ENCODE measurements at regions not wholly inside any gene's neighbourhood (a gene's known extent, or its start where the extent isn't known, plus 50 kb on each side); places are given as distances from the start of the nearest gene placed in this dataset.
"Not testable (repeated sequence)": the region's sequence is repeated elsewhere in the genome, so short reads cannot be mapped to it uniquely, and the experiment has no call there.

DNA sequence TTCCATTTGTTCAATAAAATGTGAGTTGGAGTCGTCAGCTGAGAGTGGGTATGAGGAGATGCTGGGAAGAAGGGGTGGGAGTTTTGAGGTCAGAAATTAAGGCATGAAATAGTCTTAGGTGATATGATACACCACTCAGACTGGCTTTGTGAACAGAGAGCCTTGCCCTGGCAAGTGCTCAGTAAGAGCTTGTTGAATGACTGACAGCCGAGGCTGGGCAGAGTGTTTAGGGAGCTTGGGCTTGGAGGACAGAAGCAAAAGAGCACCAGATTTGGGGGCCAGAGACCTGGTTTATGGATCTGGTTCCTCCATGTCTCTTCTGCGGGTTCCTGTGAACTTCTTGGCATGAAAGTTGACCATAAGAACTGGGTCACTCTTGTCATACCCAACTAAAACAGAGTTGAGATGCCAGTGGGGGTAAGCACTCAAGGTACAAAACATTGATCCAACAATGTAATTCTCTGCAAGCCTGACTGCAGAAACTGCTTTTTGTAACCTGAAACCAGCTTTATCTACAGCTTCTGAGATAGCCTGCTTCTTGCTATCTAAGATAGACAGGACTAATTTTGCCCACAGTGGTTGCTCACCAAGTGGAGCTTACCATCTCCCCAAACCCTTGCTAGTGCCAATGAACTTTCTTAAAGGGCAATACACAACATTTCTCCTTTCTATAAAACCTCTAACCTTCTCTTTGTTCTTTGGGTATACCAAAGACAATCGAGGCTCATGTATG is 126.4 kb downstream of the TENT5C start:
- no peak overlapping the region for H3K27ac ChIP-seq
- TF ChIP-seq ZFX (IDR thresholded peaks at IDR 0.05), result no peak
- TF ChIP-seq CTCF (conservative IDR thresholded peaks at IDR 0.05), result no peak

DNA sequence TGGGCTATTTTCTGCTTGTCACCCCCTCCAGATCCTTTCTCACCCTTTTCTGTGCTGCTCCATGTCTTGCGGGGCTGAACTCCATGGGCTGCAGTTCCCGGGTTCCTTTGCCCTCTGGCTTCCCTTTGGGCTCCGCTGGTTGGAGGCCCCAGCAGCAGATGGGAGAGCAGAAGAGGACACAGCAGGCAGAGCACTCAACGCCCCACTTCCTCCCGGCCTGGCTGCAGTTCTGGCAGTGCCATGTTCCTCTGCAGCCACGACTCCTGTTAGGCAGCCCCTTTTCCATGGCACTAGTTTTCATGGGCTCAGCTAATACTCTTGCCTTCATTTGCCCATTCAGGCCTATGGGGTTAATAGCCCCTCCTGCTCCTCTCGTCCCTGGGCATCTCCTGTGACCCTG is 127.1 kb downstream of the TENT5C start:
- TF ChIP-seq ZFX (IDR thresholded peaks at IDR 0.05), result no peak
- no peak for TF ChIP-seq CTCF (conservative IDR thresholded peaks at IDR 0.05)
- no peak overlapping the region for H3K27ac ChIP-seq

GRCh38 chr1:117734403-117734802 is 128.6 kb downstream of the TENT5C start:
- TF ChIP-seq ZFX (IDR thresholded peaks at IDR 0.05), result no peak
- no peak for TF ChIP-seq CTCF (conservative IDR thresholded peaks at IDR 0.05)
- no peak overlapping the region for H3K27ac ChIP-seq

- TF ChIP-seq ZFX (IDR thresholded peaks at IDR 0.05) (no peak), CTCF (conservative IDR thresholded peaks at IDR 0.05) (no peak)
- H3K27ac ChIP-seq, result no peak overlapping the region
These were observed 129.5 kb downstream of the TENT5C start for GRCh38 chr1:117735045-117735992.

DNA sequence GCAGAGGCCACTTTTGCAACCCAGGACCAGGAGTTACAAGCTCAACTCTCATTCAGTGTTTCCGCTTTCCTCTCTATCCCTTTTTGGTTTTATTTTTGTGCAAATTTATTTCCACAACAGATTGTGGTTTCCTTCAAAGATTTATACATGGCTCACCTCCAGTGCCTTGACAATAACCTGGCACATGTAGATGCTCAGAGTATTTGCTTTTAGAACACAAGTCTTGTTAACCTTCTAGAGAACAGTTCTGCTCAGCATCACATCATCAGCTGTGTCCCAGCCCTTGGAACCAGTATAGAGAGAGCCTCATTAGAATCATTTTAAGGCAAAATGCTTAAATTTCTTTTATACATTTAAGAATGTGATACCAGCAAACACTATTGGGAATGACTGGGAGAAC is 133.7 kb downstream of the TENT5C start:
- TF ChIP-seq CTCF (conservative IDR thresholded peaks at IDR 0.05) (no peak), ZFX (IDR thresholded peaks at IDR 0.05) (no peak)

DNA sequence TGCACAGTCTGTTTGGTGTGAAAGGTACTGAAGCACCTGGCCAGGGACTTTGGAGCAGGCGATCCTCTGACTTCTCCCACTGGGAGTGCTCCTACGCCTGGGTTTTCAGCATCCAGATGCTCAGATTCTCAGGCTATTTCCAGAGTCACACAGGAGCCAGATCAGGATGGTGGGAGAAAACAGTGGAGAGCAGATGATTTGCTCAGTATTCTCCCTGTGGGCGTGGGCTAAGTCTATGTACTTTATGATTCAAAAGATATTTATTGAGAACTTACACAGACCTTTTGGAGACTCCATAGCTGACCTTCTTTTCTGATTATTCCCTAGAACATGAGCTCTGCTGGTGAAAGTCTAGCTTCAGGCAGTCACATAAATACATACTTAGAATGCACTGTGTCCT is 134.6 kb downstream of the TENT5C start:
- TF ChIP-seq CTCF (conservative IDR thresholded peaks at IDR 0.05), result no peak
- no peak for TF ChIP-seq ZFX (IDR thresholded peaks at IDR 0.05)
- no peak overlapping the region for H3K27ac ChIP-seq

More for the DNA sequence above, 133.7 kb downstream of the TENT5C start:
- no peak overlapping the region for H3K27ac ChIP-seq

DNA sequence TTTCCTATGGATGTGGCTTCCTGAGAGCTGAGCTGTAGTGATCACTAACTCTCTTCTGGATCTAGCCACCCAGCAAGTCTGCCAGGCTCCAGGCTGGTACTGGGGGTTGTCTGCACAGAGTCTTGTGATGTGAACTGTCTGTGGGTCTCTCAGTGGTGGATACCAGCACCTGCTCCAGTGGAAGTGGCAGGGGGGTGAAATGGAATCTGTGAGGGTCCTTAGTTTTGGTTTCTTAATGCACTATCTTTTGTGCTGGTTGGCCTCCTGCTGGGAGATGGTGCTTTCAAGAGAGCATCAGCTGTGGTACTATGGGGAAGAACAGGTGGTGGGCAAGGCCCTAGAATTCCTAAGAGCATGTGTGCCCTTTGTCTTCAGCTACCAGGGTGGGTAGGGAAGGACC is 140.7 kb downstream of the TENT5C start:
- H3K27ac ChIP-seq, result not testable (repeated sequence)
